ENCODE measurements at regions not wholly inside any gene's neighbourhood (a gene's known extent, or its start where the extent isn't known, plus 50 kb on each side); places are given as distances from the start of the nearest gene placed in this dataset.

- no peak for DNase-seq
Measured at GRCh38 chr2:8157621-8158430, 524.0 kb upstream of the ID2 start.

- no peak for DNase-seq
Measured at GRCh38 chr2:8158711-8159110, 523.1 kb upstream of the ID2 start.

- DNase-seq: no peak
Measured at GRCh38 chr2:8159211-8159965, 522.5 kb upstream of the ID2 start.

DNA sequence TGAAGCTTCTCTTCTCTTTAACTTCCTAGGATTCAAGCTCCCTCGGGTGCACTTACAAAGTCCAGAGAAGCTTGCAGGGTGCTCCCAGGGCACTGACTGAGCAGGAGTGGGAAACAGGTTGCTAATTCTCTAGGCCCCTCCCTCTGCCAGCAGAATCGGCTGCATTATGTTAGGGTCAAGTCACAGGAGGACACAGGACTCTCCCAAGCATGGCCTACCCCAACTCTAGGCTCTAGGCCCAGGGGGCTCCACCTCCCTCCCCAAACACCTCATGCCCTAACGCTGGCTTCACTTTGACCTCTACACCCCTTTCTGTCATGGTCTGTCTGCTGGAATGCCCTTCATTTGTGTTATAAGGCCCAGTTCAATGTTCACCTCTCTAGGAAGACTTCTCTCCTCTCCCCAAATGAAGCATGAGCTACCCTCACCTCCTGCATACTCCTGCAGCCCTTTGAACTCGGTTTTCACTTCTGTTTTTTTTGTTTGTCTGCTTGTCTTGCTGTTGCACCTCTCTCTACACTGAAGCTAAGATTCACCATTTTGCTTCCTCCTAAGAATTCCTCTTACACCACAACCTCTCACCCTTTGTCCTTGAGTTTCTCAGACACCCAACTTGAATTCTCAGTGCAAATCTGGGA lies 521.8 kb upstream of the ID2 start:
- no peak for DNase-seq

GRCh38 chr2:8160959-8161358 lies 520.9 kb upstream of the ID2 start:
- no peak for DNase-seq

DNA sequence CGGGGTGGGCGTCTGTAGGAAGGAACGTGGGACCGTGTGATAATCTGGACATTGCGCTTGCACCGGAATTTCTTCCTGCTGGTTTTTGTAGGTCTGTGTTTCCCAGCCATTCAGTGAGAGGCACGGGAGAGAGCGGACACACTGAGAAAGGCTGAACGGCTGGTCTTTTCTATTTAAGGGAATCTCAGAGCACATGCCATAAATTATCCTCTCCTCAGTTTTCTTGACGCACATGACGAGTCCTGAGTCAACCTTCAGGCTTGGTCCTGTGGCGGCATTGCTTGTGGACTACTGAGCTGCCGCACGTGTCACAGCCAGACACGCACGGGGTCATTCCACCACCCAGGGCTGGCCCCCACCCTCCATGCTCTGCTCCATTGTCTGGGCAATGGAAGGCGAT lies 519.3 kb upstream of the ID2 start:
- no peak for DNase-seq

GRCh38 chr2:8165550-8165949 lies 516.3 kb upstream of the ID2 start:
- no peak for DNase-seq

GRCh38 chr2:8168022-8168717 lies 513.7 kb upstream of the ID2 start:
- no peak for DNase-seq

- no peak for DNase-seq
Measured at GRCh38 chr2:8168876-8169424, 512.9 kb upstream of the ID2 start.

- no peak for DNase-seq
Measured at GRCh38 chr2:8169443-8169842, 512.4 kb upstream of the ID2 start.

GRCh38 chr2:8170552-8171327 lies 511.1 kb upstream of the ID2 start:
- no peak for DNase-seq

- no peak for DNase-seq
Measured at GRCh38 chr2:8171608-8172007, 510.2 kb upstream of the ID2 start.

- DNase-seq: no peak
Measured at GRCh38 chr2:8172661-8173060, 509.2 kb upstream of the ID2 start.

DNA sequence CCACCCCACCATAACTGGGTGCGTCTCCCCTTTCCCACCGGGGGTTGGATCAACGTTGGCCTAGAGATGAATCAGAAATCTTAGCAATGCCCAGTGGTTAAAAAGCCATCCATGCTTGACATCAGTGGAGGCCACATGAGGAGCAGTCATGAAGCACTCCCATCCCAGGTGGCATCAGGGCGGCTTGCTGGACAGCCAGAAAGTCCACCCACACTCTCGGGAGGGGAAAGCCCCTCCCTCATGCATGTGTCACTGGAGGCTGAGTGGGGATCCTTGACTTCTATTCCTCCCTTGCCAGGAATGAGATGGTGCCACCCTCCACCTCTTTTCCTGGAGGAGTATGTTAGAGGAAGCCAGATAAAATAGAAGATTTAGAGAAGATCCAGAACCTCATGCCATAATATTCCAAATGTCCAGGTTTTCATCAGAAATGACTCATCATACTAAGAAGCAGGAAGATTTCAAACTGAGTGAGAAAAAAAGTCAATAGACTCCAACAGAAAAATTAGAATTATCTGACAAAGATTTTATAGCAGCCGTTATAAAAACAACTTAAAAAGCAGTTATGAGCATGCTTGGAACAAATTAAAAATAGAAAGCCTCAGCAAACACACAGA lies 507.1 kb upstream of the ID2 start:
- DNase-seq: no peak

- DNase-seq: no peak
Measured at GRCh38 chr2:8176887-8177286, 505.0 kb upstream of the ID2 start.

DNA sequence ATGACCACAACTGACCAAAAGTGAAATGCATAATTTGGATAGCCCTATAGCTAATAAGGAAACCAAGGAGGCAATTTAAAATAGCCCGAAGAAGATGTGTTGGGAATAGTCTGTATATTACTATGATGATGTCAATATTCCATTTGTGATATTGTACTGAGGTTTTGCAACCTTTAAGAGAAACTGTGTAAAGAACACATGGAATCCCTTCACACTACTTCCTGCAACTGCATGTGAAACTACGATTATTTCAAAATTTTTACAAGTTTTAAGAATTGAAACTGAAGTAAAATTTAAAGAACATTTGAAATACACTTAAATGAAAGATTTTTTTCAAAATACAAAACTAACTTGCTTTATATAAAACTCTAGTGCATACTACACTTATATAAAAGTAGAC lies 504.3 kb upstream of the ID2 start:
- no peak for DNase-seq

GRCh38 chr2:8178911-8179310 lies 502.9 kb upstream of the ID2 start:
- no peak for DNase-seq

DNA sequence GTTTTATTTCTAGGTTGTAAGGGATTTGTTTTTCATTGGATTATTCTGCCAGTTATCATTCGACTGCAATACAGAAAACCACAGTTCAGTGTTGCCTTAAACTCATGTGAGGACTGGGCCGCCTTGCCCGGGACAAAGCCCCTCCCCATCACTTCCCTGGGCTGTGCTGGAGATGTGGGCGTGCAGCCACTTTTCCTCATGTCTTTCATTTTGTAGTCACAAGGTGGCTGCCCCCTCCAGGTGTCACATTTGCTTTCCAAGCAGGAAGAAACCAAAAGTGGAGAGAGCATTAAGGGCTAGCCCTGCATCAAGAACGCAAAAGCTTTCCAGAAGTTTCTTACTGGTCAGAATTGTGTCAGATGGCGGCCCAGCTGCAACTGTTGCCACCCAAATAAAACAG lies 492.5 kb upstream of the ID2 start:
- no peak for DNase-seq

DNA sequence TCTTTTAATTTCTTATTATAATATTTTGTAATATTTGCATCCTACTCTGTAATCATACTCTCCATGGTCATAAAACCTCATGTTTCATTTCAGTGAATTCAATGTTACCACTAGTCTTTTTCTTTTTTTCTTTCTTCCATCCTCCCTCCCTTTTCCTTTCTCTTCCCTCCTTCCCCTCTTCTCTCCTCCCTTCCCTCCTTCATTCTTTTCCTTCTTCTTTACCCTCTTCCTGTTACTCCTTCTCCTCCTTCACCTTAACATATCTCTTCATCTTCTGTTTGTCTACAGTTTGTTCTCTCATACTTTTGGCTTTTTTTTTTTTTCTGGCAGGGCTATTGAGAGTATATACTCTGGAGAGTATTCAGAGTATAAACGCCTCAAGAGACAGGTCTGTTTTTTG lies 491.6 kb upstream of the ID2 start:
- DNase-seq: no peak

DNA sequence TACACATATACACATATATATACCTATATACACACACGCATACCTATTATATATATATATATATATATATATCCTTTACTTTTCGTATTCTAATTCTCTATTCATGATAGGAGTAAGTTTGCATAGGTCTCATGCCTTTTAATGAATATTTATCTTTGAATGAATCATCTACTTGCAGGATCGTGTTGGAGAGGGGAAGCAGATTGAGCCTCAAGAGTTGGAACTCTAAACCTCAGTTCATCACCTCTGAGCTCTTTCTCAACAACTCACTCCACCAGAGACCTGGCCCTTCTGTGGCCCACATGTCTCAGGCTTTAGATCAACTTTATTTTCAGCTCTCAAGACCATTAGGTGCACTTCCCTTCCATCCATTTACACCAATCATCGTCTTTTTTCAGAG lies 490.4 kb upstream of the ID2 start:
- DNase-seq: no peak

- DNase-seq: no peak
Measured at GRCh38 chr2:8193146-8193545, 488.7 kb upstream of the ID2 start.
